WTC11 (cell line): ENCODE measurements at regions not wholly inside any gene's neighbourhood (a gene's known extent, or its start where the extent isn't known, plus 50 kb on each side); places are given as distances from the start of the nearest gene placed in this dataset.

Source experiments
- ATAC-seq: fragments of 200-7000 bp; cut with Tn5 transposase; 2 replicates; pipeline ENCODE4 v1.10.0; 2021; ENCODE audit warnings: mild to moderate bottlenecking, moderate library complexity
- CTCF ChIA-PET: fragments of 300-600 bp; sonication (Branson Sonifier 250); formaldehyde crosslinking; loops from one replicate; lab custom pipeline; 2021; ENCODE audit warnings: antibody characterized with exemption; lab: Charles Lee
- POLR2A ChIA-PET: fragments of 350-600 bp; sonication (Branson Sonifier 250); formaldehyde crosslinking; loops from one replicate; lab custom pipeline; 2021; ENCODE audit warnings: antibody characterized with exemption; lab: Charles Lee
- DNase-seq: peaks from one replicate; pipeline ENCODE4 v3.0.0; 2021; ENCODE audit warnings: low spot score
- H3K27ac Mint-ChIP-seq: 2 replicates; pipeline ENCODE4 v1.8.0; 2021; ENCODE audit warnings: mixed read lengths
- H3K27me3 Mint-ChIP-seq: 2 replicates; pipeline ENCODE4 v1.8.0; 2021; ENCODE audit warnings: low read depth, mild to moderate bottlenecking, moderate library complexity, mixed read lengths
- H3K36me3 Mint-ChIP-seq: 2 replicates; pipeline ENCODE4 v1.8.0; 2021; ENCODE audit warnings: mixed read lengths
- H3K4me1 Mint-ChIP-seq: 2 replicates; pipeline ENCODE4 v1.8.0; 2022; ENCODE audit warnings: mixed read lengths
- H3K4me3 Mint-ChIP-seq: 2 replicates; pipeline ENCODE4 v1.8.0; 2021; ENCODE audit warnings: mild to moderate bottlenecking, moderate library complexity, mixed read lengths
- H3K9me3 Mint-ChIP-seq: 2 replicates; pipeline ENCODE4 v1.8.0; 2021; ENCODE audit warnings: mixed read lengths
- CREM ChIP-seq: sonication (generic); formaldehyde crosslinking; IDR thresholded peaks from 2 replicates; pipeline ENCODE4 v1.8.1; 2022; ENCODE audit warnings: mild to moderate bottlenecking, missing genetic modification reagents, moderate library complexity
- ELF4 ChIP-seq: sonication (generic); formaldehyde crosslinking; IDR thresholded peaks from 2 replicates; pipeline ENCODE4 v1.8.1; 2022; ENCODE audit warnings: low read depth, mild to moderate bottlenecking, moderate library complexity, missing genetic modification reagents
- EMX1 ChIP-seq: fragments of 250-450 bp; sonication (Bioruptor Pico); IDR thresholded peaks from 2 replicates; pipeline ENCODE4 v1.8.0; 2021; ENCODE audit warnings: mild to moderate bottlenecking
- ETV6 ChIP-seq: sonication (generic); formaldehyde crosslinking; IDR thresholded peaks from 2 replicates; pipeline ENCODE4 v1.8.1; 2022; ENCODE audit warnings: mild to moderate bottlenecking, missing genetic modification reagents
- GABPB1 ChIP-seq: sonication (generic); formaldehyde crosslinking; IDR thresholded peaks from 2 replicates; pipeline ENCODE4 v1.8.1; 2023; ENCODE audit warnings: mild to moderate bottlenecking, missing genetic modification reagents
- HMGA2 ChIP-seq: fragments of 250-450 bp; sonication (Bioruptor Pico); IDR thresholded peaks from 2 replicates; pipeline ENCODE4 v1.4.0; 2021; ENCODE audit warnings: mild to moderate bottlenecking, moderate library complexity
- NFE2L1 ChIP-seq: sonication (generic); formaldehyde crosslinking; IDR thresholded peaks from 2 replicates; pipeline ENCODE4 v1.8.1; 2023; ENCODE audit warnings: missing genetic modification reagents
- PRRX2 ChIP-seq: fragments of 250-450 bp; sonication (Bioruptor Pico); IDR thresholded peaks from 2 replicates; pipeline ENCODE4 v1.8.0; 2021; ENCODE audit warnings: mild to moderate bottlenecking
- RORB ChIP-seq: fragments of 250-450 bp; sonication (Bioruptor Pico); IDR thresholded peaks from 2 replicates; pipeline ENCODE4 v1.9.0; 2021; ENCODE audit warnings: mild to moderate bottlenecking
- TEAD4 ChIP-seq: sonication (generic); formaldehyde crosslinking; IDR thresholded peaks from 2 replicates; pipeline ENCODE4 v1.8.0; 2022; ENCODE audit warnings: mild to moderate bottlenecking, missing genetic modification reagents
- ZBTB21 ChIP-seq: sonication (generic); formaldehyde crosslinking; IDR thresholded peaks from 2 replicates; pipeline ENCODE4 v1.8.1; 2023; ENCODE audit warnings: mild to moderate bottlenecking, missing genetic modification reagents, borderline replicate concordance
- ZNF263 ChIP-seq: sonication (generic); formaldehyde crosslinking; IDR thresholded peaks from 2 replicates; pipeline ENCODE4 v1.8.1; 2022; ENCODE audit warnings: low read depth, mild to moderate bottlenecking, moderate library complexity, missing genetic modification reagents
- ZNF317 ChIP-seq: sonication (generic); formaldehyde crosslinking; IDR thresholded peaks from 2 replicates; pipeline ENCODE4 v1.8.1; 2023; ENCODE audit warnings: low read depth, mild to moderate bottlenecking, moderate library complexity, missing genetic modification reagents, borderline replicate concordance
- ZNF416 ChIP-seq: fragments of 250-450 bp; sonication (Bioruptor Pico); IDR thresholded peaks from 2 replicates; pipeline ENCODE4 v1.9.0; 2021; ENCODE audit warnings: mild to moderate bottlenecking, inconsistent platforms
- ZNF423 ChIP-seq: fragments of 250-450 bp; sonication (Bioruptor Pico); IDR thresholded peaks from 2 replicates; pipeline ENCODE4 v2.1.2; 2022; ENCODE audit warnings: mild to moderate bottlenecking, moderate library complexity
- TF ChIP-seq, protein P1 (sequence below): sonication (generic); formaldehyde crosslinking; IDR thresholded peaks from 2 replicates; pipeline ENCODE4 v1.8.0; 2023; ENCODE audit warnings: missing genetic modification reagents
- TF ChIP-seq, protein P2 (sequence below): sonication (generic); formaldehyde crosslinking; IDR thresholded peaks from 2 replicates; pipeline ENCODE4 v1.8.1; 2023; ENCODE audit warnings: mild to moderate bottlenecking, missing genetic modification reagents, moderate library complexity
- TF ChIP-seq, protein P3 (sequence below): sonication (generic); formaldehyde crosslinking; IDR thresholded peaks from 2 replicates; pipeline ENCODE4 v1.8.1; 2022; ENCODE audit warnings: mild to moderate bottlenecking, moderate library complexity, missing genetic modification reagents
- TF ChIP-seq, protein P4 (sequence below): sonication (generic); formaldehyde crosslinking; IDR thresholded peaks from 2 replicates; pipeline ENCODE4 v1.8.1; 2022; ENCODE audit warnings: mild to moderate bottlenecking, missing genetic modification reagents, moderate library complexity, borderline replicate concordance
- TF ChIP-seq, protein P5 (sequence below): fragments of 200-600 bp; IDR thresholded peaks from 2 replicates; pipeline ENCODE4 v1.8.0; 2022; ENCODE audit warnings: antibody characterized with exemption
- TF ChIP-seq, protein P6 (sequence below): sonication (generic); formaldehyde crosslinking; IDR thresholded peaks from 2 replicates; pipeline ENCODE4 v1.8.0; 2022; ENCODE audit warnings: mild to moderate bottlenecking, missing genetic modification reagents
- TF ChIP-seq, protein P7 (sequence below): sonication (generic); formaldehyde crosslinking; IDR thresholded peaks from 2 replicates; pipeline ENCODE4 v1.8.0; 2023; ENCODE audit warnings: mild to moderate bottlenecking, missing genetic modification reagents
- TF ChIP-seq, protein P8 (sequence below): sonication (generic); formaldehyde crosslinking; IDR thresholded peaks from 2 replicates; pipeline ENCODE4 v1.8.0; 2022; ENCODE audit warnings: mild to moderate bottlenecking, missing genetic modification reagents
- TF ChIP-seq, protein P9 (sequence below): fragments of 250-450 bp; sonication (Bioruptor Pico); IDR thresholded peaks from 2 replicates; pipeline ENCODE4 v1.9.0; 2021; ENCODE audit warnings: mild to moderate bottlenecking

DNA sequence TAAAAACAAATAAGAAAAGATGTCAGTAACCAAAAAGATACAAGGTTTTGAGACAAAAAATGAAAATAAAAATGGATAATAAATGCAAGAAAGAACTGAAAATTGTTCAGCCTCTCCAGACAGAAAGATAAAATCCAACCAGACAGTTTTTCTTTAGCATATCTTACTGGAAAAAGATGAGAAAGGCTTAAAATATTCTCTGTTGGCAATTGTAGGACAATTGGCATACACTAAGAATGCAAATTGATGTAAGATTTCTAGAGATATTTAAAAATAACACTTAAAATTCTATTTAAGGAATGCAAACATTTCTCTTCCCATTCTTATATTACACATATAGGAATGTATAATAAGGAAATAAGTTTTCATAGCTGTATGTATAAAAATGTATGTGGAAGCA, 590.6 kb downstream of the DSC3 start:
- ATAC-seq (no peak), DNase-seq (no peak)
- H3K36me3 Mint-ChIP-seq: no peaks in the 10 kb centered on the region
- TF ChIP-seq, protein P1, sequence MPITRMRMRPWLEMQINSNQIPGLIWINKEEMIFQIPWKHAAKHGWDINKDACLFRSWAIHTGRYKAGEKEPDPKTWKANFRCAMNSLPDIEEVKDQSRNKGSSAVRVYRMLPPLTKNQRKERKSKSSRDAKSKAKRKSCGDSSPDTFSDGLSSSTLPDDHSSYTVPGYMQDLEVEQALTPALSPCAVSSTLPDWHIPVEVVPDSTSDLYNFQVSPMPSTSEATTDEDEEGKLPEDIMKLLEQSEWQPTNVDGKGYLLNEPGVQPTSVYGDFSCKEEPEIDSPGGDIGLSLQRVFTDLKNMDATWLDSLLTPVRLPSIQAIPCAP (CRISPR knock-in tag): no peak
- TF ChIP-seq, protein P2, sequence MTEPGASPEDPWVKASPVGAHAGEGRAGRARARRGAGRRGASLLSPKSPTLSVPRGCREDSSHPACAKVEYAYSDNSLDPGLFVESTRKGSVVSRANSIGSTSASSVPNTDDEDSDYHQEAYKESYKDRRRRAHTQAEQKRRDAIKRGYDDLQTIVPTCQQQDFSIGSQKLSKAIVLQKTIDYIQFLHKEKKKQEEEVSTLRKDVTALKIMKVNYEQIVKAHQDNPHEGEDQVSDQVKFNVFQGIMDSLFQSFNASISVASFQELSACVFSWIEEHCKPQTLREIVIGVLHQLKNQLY (CRISPR knock-in tag): no peak
- TF ChIP-seq PRRX2 (CRISPR knock-in tag) (no peak), ZNF263 (CRISPR knock-in tag) (no peak), ZBTB21 (CRISPR knock-in tag) (no peak), CREM (CRISPR knock-in tag) (no peak), ZNF416 (CRISPR knock-in tag) (no peak), EMX1 (CRISPR knock-in tag) (no peak), ZNF423 (no peak)
- TF ChIP-seq, protein P3, sequence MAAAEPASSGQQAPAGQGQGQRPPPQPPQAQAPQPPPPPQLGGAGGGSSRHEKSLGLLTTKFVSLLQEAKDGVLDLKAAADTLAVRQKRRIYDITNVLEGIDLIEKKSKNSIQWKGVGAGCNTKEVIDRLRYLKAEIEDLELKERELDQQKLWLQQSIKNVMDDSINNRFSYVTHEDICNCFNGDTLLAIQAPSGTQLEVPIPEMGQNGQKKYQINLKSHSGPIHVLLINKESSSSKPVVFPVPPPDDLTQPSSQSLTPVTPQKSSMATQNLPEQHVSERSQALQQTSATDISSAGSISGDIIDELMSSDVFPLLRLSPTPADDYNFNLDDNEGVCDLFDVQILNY: no peak
- TF ChIP-seq, protein P4, sequence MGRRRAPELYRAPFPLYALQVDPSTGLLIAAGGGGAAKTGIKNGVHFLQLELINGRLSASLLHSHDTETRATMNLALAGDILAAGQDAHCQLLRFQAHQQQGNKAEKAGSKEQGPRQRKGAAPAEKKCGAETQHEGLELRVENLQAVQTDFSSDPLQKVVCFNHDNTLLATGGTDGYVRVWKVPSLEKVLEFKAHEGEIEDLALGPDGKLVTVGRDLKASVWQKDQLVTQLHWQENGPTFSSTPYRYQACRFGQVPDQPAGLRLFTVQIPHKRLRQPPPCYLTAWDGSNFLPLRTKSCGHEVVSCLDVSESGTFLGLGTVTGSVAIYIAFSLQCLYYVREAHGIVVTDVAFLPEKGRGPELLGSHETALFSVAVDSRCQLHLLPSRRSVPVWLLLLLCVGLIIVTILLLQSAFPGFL: no peak
- TF ChIP-seq, protein P5, sequence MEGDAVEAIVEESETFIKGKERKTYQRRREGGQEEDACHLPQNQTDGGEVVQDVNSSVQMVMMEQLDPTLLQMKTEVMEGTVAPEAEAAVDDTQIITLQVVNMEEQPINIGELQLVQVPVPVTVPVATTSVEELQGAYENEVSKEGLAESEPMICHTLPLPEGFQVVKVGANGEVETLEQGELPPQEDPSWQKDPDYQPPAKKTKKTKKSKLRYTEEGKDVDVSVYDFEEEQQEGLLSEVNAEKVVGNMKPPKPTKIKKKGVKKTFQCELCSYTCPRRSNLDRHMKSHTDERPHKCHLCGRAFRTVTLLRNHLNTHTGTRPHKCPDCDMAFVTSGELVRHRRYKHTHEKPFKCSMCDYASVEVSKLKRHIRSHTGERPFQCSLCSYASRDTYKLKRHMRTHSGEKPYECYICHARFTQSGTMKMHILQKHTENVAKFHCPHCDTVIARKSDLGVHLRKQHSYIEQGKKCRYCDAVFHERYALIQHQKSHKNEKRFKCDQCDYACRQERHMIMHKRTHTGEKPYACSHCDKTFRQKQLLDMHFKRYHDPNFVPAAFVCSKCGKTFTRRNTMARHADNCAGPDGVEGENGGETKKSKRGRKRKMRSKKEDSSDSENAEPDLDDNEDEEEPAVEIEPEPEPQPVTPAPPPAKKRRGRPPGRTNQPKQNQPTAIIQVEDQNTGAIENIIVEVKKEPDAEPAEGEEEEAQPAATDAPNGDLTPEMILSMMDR: no peak
- TF ChIP-seq, protein P6, sequence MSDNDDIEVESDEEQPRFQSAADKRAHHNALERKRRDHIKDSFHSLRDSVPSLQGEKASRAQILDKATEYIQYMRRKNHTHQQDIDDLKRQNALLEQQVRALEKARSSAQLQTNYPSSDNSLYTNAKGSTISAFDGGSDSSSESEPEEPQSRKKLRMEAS: no peak
- TF ChIP-seq, protein P7, sequence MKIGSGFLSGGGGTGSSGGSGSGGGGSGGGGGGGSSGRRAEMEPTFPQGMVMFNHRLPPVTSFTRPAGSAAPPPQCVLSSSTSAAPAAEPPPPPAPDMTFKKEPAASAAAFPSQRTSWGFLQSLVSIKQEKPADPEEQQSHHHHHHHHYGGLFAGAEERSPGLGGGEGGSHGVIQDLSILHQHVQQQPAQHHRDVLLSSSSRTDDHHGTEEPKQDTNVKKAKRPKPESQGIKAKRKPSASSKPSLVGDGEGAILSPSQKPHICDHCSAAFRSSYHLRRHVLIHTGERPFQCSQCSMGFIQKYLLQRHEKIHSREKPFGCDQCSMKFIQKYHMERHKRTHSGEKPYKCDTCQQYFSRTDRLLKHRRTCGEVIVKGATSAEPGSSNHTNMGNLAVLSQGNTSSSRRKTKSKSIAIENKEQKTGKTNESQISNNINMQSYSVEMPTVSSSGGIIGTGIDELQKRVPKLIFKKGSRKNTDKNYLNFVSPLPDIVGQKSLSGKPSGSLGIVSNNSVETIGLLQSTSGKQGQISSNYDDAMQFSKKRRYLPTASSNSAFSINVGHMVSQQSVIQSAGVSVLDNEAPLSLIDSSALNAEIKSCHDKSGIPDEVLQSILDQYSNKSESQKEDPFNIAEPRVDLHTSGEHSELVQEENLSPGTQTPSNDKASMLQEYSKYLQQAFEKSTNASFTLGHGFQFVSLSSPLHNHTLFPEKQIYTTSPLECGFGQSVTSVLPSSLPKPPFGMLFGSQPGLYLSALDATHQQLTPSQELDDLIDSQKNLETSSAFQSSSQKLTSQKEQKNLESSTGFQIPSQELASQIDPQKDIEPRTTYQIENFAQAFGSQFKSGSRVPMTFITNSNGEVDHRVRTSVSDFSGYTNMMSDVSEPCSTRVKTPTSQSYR (CRISPR knock-in tag): no peak
- H3K27ac Mint-ChIP-seq: no peak overlapping the region
- CTCF ChIA-PET: no interaction called here
- POLR2A ChIA-PET: no interaction called here
- no peaks in the 10 kb centered on the region for H3K27me3 Mint-ChIP-seq
- no peaks in the 10 kb centered on the region for H3K9me3 Mint-ChIP-seq
- H3K4me1 Mint-ChIP-seq: peaks cover 10% of the 10 kb centered on the region
- H3K4me3 Mint-ChIP-seq: no peak overlapping the region

DNA sequence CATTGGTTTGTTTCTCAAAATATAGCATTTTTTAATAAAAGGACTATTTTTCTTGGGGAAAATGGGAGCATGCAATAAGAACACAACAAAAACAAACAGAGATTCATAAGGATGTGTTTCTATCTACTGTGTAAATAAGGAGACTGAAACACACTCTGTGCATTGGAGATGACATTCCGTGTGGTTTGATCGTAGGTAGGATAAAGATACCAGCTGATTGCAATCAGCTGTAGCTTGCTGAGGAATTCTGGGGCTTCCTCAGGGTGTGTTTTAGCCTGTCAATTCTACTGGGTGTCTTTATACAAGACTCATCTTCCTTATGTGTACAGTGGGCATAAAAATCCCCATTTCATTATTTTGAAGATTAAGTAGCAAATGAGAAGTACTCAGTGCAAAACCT, 591.6 kb downstream of the DSC3 start:
- H3K4me3 Mint-ChIP-seq: no peak overlapping the region
- H3K36me3 Mint-ChIP-seq: no peaks in the 10 kb centered on the region
- ATAC-seq: no peak
- CTCF ChIA-PET: no interaction called here
- peaks cover 16% of the 10 kb centered on the region for H3K4me1 Mint-ChIP-seq
- no peak for DNase-seq
- no peaks in the 10 kb centered on the region for H3K27me3 Mint-ChIP-seq
- POLR2A ChIA-PET: no interaction called here
- H3K27ac Mint-ChIP-seq: no peak overlapping the region
- no peaks in the 10 kb centered on the region for H3K9me3 Mint-ChIP-seq
- no peak for TF ChIP-seq ZNF317 (CRISPR knock-in tag)
- TF ChIP-seq, protein P8, sequence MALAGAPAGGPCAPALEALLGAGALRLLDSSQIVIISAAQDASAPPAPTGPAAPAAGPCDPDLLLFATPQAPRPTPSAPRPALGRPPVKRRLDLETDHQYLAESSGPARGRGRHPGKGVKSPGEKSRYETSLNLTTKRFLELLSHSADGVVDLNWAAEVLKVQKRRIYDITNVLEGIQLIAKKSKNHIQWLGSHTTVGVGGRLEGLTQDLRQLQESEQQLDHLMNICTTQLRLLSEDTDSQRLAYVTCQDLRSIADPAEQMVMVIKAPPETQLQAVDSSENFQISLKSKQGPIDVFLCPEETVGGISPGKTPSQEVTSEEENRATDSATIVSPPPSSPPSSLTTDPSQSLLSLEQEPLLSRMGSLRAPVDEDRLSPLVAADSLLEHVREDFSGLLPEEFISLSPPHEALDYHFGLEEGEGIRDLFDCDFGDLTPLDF: no peak
- TF ChIP-seq HMGA2 (CRISPR knock-in tag): no peak
- TF ChIP-seq, protein P4: no peak
- TF ChIP-seq ETV6 (CRISPR knock-in tag): no peak
- no peak for TF ChIP-seq RORB (CRISPR knock-in tag)
- no peak for TF ChIP-seq TEAD4 (CRISPR knock-in tag)
- TF ChIP-seq ELF4 (CRISPR knock-in tag): no peak
- no peak for TF ChIP-seq GABPB1 (CRISPR knock-in tag)
- TF ChIP-seq, protein P9, sequence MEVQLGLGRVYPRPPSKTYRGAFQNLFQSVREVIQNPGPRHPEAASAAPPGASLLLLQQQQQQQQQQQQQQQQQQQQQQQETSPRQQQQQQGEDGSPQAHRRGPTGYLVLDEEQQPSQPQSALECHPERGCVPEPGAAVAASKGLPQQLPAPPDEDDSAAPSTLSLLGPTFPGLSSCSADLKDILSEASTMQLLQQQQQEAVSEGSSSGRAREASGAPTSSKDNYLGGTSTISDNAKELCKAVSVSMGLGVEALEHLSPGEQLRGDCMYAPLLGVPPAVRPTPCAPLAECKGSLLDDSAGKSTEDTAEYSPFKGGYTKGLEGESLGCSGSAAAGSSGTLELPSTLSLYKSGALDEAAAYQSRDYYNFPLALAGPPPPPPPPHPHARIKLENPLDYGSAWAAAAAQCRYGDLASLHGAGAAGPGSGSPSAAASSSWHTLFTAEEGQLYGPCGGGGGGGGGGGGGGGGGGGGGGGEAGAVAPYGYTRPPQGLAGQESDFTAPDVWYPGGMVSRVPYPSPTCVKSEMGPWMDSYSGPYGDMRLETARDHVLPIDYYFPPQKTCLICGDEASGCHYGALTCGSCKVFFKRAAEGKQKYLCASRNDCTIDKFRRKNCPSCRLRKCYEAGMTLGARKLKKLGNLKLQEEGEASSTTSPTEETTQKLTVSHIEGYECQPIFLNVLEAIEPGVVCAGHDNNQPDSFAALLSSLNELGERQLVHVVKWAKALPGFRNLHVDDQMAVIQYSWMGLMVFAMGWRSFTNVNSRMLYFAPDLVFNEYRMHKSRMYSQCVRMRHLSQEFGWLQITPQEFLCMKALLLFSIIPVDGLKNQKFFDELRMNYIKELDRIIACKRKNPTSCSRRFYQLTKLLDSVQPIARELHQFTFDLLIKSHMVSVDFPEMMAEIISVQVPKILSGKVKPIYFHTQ (CRISPR knock-in tag): no peak
- TF ChIP-seq NFE2L1 (CRISPR knock-in tag): no peak
